DOHH2 (cell line): ENCODE measurements at regions not wholly inside any gene's neighbourhood (a gene's known extent, or its start where the extent isn't known, plus 50 kb on each side); places are given as distances from the start of the nearest gene placed in this dataset.

Experiments
- H3F3A ChIP-seq: fragments of 200-600 bp; sonication (generic), shearing (Covaris generic); 2 replicates; pipeline ENCODE4 v1.6.0; 2016; ENCODE audit warnings: antibody characterized with exemption, mild to moderate bottlenecking; ENCODE audit not compliant: control insufficient read depth, insufficient read depth
- H3K27ac ChIP-seq: fragments of 200-600 bp; sonication (generic); 2 replicates; pipeline ENCODE4 v1.5.1; 2014; ENCODE audit warnings: low read depth, mild to moderate bottlenecking, low read length, moderate library complexity
- H3K27me3 ChIP-seq: fragments of 200-600 bp; sonication (generic); 2 replicates; pipeline ENCODE4 v1.6.1; 2014; ENCODE audit warnings: mild to moderate bottlenecking, low read length, mixed read lengths; ENCODE audit not compliant: control insufficient read depth
- H3K36me3 ChIP-seq: fragments of 200-600 bp; sonication (generic); 2 replicates; pipeline ENCODE4 v1.6.1; 2014; ENCODE audit warnings: mild to moderate bottlenecking, low read length, moderate library complexity, mixed read lengths; ENCODE audit not compliant: control insufficient read depth
- H3K4me1 ChIP-seq: fragments of 200-600 bp; sonication (generic); 2 replicates; pipeline ENCODE4 v1.6.1; 2014; ENCODE audit warnings: mild to moderate bottlenecking, low read length, mixed read lengths; ENCODE audit not compliant: control insufficient read depth
- H3K4me2 ChIP-seq: fragments of 200-600 bp; sonication (generic); 2 replicates; pipeline ENCODE4 v1.6.0; 2014; ENCODE audit warnings: mild to moderate bottlenecking, low read length, moderate library complexity
- H3K4me3 ChIP-seq: fragments of 200-600 bp; sonication (generic); 2 replicates; pipeline ENCODE4 v1.5.1; 2014; ENCODE audit warnings: mild to moderate bottlenecking, low read length, mixed read lengths
- H3K79me2 ChIP-seq: fragments of 200-600 bp; sonication (generic); 2 replicates; pipeline ENCODE4 v1.6.1; 2014; ENCODE audit warnings: mild to moderate bottlenecking, low read length, mixed read lengths; ENCODE audit not compliant: control insufficient read depth
- H3K9me2 ChIP-seq: fragments of 200-600 bp; sonication (generic); replicated peaks from 2 replicates; pipeline ENCODE4 v1.6.1; 2014; ENCODE audit warnings: mild to moderate bottlenecking, low read length, mixed read lengths; ENCODE audit not compliant: control insufficient read depth
- H3K9me3 ChIP-seq: fragments of 200-600 bp; sonication (generic); 2 replicates; pipeline ENCODE4 v1.6.1; 2014; ENCODE audit warnings: antibody characterized with exemption, low read length, mixed read lengths; ENCODE audit not compliant: control insufficient read depth, insufficient read depth
- H4K20me1 ChIP-seq: fragments of 200-600 bp; sonication (generic); 2 replicates; pipeline ENCODE4 v1.6.0; 2014; ENCODE audit warnings: low read depth, mild to moderate bottlenecking, antibody characterized with exemption, low read length, moderate library complexity; ENCODE audit not compliant: control insufficient read depth, insufficient read depth
- EZH2phosphoT487 ChIP-seq: fragments of 200-600 bp; sonication (generic); IDR thresholded peaks from 2 replicates; pipeline ENCODE4 v1.6.1; 2017; ENCODE audit warnings: borderline replicate concordance, mild to moderate bottlenecking, antibody characterized with exemption, low read length, moderate library complexity, mixed read lengths
- TF ChIP-seq, protein P1 (sequence below): fragments of 200-600 bp; sonication (generic); IDR thresholded peaks from one replicate; pipeline ENCODE4 v1.5.1; 2014; ENCODE audit warnings: antibody characterized with exemption, mild to moderate bottlenecking, low read depth, low read length; ENCODE audit not compliant: poor library complexity, severe bottlenecking

DNA sequence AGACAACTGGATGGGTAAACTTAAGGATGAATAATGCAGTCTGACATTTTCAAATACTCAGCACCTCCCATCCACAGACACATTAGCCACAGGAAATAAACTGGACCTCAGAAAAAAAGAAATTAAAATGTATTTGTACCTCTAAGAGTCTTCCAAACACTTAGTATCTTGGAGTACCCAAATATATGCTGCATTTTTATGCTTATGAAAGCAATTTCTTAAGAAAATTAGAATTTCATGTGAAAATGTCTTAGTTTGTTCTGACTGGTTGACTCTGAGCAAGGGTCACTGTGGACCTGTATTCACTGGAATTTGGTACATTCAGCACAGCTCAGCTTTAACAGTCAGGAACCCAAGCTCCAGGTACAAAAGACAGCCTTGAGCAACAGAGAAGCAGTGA lies 216.2 kb upstream of the UBE2E2 start:
- no peaks in the 10 kb centered on the region for H4K20me1 ChIP-seq
- H3K36me3 ChIP-seq: no peaks in the 10 kb centered on the region
- no peak overlapping the region for H3K4me3 ChIP-seq
- no peaks in the 10 kb centered on the region for H3K9me2 ChIP-seq
- no peaks in the 10 kb centered on the region for H3K4me1 ChIP-seq
- H3F3A ChIP-seq: no peaks in the 10 kb centered on the region
- H3K79me2 ChIP-seq: no peaks in the 10 kb centered on the region
- TF ChIP-seq EZH2phosphoT487: no peak
- TF ChIP-seq, protein P1, sequence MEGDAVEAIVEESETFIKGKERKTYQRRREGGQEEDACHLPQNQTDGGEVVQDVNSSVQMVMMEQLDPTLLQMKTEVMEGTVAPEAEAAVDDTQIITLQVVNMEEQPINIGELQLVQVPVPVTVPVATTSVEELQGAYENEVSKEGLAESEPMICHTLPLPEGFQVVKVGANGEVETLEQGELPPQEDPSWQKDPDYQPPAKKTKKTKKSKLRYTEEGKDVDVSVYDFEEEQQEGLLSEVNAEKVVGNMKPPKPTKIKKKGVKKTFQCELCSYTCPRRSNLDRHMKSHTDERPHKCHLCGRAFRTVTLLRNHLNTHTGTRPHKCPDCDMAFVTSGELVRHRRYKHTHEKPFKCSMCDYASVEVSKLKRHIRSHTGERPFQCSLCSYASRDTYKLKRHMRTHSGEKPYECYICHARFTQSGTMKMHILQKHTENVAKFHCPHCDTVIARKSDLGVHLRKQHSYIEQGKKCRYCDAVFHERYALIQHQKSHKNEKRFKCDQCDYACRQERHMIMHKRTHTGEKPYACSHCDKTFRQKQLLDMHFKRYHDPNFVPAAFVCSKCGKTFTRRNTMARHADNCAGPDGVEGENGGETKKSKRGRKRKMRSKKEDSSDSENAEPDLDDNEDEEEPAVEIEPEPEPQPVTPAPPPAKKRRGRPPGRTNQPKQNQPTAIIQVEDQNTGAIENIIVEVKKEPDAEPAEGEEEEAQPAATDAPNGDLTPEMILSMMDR: no peak
- no peaks in the 10 kb centered on the region for H3K9me3 ChIP-seq
- H3K27me3 ChIP-seq: no peaks in the 10 kb centered on the region; the same call in 1 of the 2 replicates
- no peak overlapping the region for H3K27ac ChIP-seq
- no peak overlapping the region for H3K4me2 ChIP-seq

DNA sequence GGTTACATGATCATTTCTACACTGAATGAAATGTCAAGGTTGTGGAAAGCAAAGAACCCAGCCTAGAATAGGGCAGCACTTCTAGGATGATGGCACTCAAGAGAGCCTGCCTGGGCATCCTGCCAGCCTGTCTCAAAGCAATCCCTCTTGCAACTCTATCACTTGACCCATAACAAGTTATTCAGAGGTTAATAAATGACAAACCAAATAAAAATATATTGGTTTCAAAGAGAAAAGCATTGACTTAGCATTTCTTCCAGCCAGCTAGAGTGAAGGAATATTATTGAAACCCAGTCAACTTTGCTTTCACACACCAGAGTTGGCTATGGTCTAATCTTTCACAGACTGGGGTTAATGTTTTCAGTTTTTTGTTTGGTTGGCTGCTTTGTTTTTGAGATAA lies 214.6 kb upstream of the UBE2E2 start:
- H3K4me3 ChIP-seq: no peak overlapping the region
- no peaks in the 10 kb centered on the region for H3K79me2 ChIP-seq
- no peaks in the 10 kb centered on the region for H3F3A ChIP-seq
- no peaks in the 10 kb centered on the region for H3K4me1 ChIP-seq
- H3K27me3 ChIP-seq: no peaks in the 10 kb centered on the region
- no peaks in the 10 kb centered on the region for H3K9me3 ChIP-seq
- H3K27ac ChIP-seq: no peak overlapping the region
- TF ChIP-seq, protein P1: no peak
- TF ChIP-seq EZH2phosphoT487: no peak
- H3K36me3 ChIP-seq: no peaks in the 10 kb centered on the region
- no peaks in the 10 kb centered on the region for H3K9me2 ChIP-seq
- H3K4me2 ChIP-seq: no peak overlapping the region
- H4K20me1 ChIP-seq: no peaks in the 10 kb centered on the region

DNA sequence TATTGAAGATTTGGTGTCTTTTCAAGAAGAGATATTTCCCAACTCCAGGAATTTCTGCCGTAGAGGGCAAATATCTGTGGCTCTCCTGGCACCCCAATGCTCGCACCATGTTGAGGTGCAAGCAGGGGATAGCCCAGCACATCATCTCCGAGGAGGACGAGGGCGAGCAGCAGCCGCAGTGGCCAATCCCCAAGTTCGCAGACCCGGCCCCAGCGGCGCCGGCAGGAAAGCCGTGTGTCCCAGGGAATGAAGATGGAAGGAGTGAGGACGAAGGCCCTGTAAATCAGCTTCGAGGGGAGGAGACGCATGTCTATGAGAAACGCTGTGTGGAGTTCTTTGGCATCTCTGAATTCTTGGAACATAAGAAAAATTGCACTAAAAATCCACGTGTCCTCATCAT lies 213.4 kb upstream of the UBE2E2 start:
- Histone ChIP-seq H3K27me3 (no peaks in the 10 kb centered on the region), H3K36me3 (no peaks in the 10 kb centered on the region), H4K20me1 (no peaks in the 10 kb centered on the region), H3F3A (no peaks in the 10 kb centered on the region), H3K4me3 (no peak overlapping the region), H3K79me2 (no peaks in the 10 kb centered on the region), H3K4me2 (no peak overlapping the region), H3K9me2 (no peaks in the 10 kb centered on the region), H3K4me1 (no peaks in the 10 kb centered on the region), H3K9me3 (no peaks in the 10 kb centered on the region), H3K27ac (no peak overlapping the region)
- TF ChIP-seq, protein P1: no peak
